ENCODE measurements at regions not wholly inside any gene's neighbourhood (a gene's known extent, or its start where the extent isn't known, plus 50 kb on each side); places are given as distances from the start of the nearest gene placed in this dataset.

- Histone ChIP-seq H3K18ac (ENCODE audit: extremely low read depth, low read length) (no peak overlapping the region), H3K4ac (replicated peaks; ENCODE audit: insufficient read length, low read depth, low read length) (no peak overlapping the region), H3K4me2 (ENCODE audit: insufficient read depth in 1 of 2, low read depth in 2 of 2, low read length in 2 of 2) (no peak overlapping the region), H2BK20ac (ENCODE audit: low read length) (no peak overlapping the region), H2BK15ac (ENCODE audit: low read length) (no peak overlapping the region), H4K20me1 (replicated peaks in 1 of 2; ENCODE audit: control insufficient read depth in 1 of 2, insufficient read depth in 2 of 2, low read length in 2 of 2) (no peaks in the 10 kb centered on the region), H3K23me2 (ENCODE audit: low read depth, low read length) (no peaks in the 10 kb centered on the region), H3K56ac (replicated peaks; ENCODE audit: insufficient read length, low read depth, low read length) (no peak overlapping the region), H3K79me2 (ENCODE audit: control insufficient read depth in 1 of 2, insufficient read depth in 2 of 2, low read length in 2 of 2) (no peaks in the 10 kb centered on the region), H3K4me1 (replicated peaks in 1 of 4; ENCODE audit: control insufficient read depth in 3 of 4, insufficient read depth in 4 of 4, low read length in 3 of 4) (no peaks in the 10 kb centered on the region), H4K91ac (replicated peaks; ENCODE audit: insufficient read length, low read length) (no peak overlapping the region), H2BK5ac (ENCODE audit: low read depth, low read length) (no peak overlapping the region), H3K9me3 (ENCODE audit: insufficient read depth in 2 of 2, low read depth in 1 of 2, low read length in 1 of 2) (no peaks in the 10 kb centered on the region), H4K5ac (ENCODE audit: insufficient read length, low read depth, low read length) (no peak overlapping the region), H3K79me1 (ENCODE audit: low read depth, low read length) (no peaks in the 10 kb centered on the region), H2AFZ (ENCODE audit: low read length) (no peak overlapping the region), H3K36me3 (ENCODE audit: control insufficient read depth in 2 of 4, insufficient read depth in 4 of 4, low read length in 3 of 4) (no peaks in the 10 kb centered on the region), H3K27me3 (replicated peaks in 1 of 4; ENCODE audit: control insufficient read depth in 3 of 4, extremely low read depth in 1 of 4, insufficient read depth in 3 of 4, low read length in 3 of 4) (no peaks in the 10 kb centered on the region), H3K4me3 (ENCODE audit: extremely low read depth in 1 of 4, insufficient read depth in 2 of 4, low read depth in 3 of 4, low read length in 4 of 4) (no peak overlapping the region), H3K9ac (replicated peaks in 1 of 4; ENCODE audit: extremely low read depth in 1 of 4, low read depth in 3 of 4, low read length in 3 of 4) (no peak overlapping the region), H4K8ac (ENCODE audit: extremely low read depth, insufficient read depth, low read length) (no peak overlapping the region), H3K27ac (ENCODE audit: low read depth, low read length) (no peak overlapping the region), H2BK12ac (ENCODE audit: low read depth, low read length) (no peak overlapping the region), H2AK5ac (ENCODE audit: low read depth, low read length) (no peak overlapping the region), H2BK120ac (replicated peaks; ENCODE audit: low read depth, low read length) (no peak overlapping the region), H3K14ac (ENCODE audit: insufficient read length) (no peak overlapping the region), H3K23ac (ENCODE audit: insufficient read length) (no peak overlapping the region)
- no peak for TF ChIP-seq TCF12 (IDR thresholded peaks at IDR 0.05; ENCODE audit: low read depth, low read length)
- ChIA-PET CTCF (ENCODE audit: partially characterized antibody) (no interaction called here), POLR2A (ENCODE audit: partially characterized antibody) (no interaction called here)
- FAIRE-seq: no peak
- no peak for DNase-seq (ENCODE audit: low read depth in 1 of 2, low spot score in 2 of 2)
Observed at GRCh38 chr9:31393240-31393639, 991.2 kb upstream of the ACO1 start.
